HG02763 (cell line): ENCODE measurements at regions not wholly inside any gene's neighbourhood (a gene's known extent, or its start where the extent isn't known, plus 50 kb on each side); places are given as distances from the start of the nearest gene placed in this dataset.

Source experiments
- ATAC-seq: cut with Tn5 transposase; IDR thresholded peaks from one replicate; pipeline ENCODE4 v1.9.1; 2021; ENCODE audit warnings: mild to moderate bottlenecking, moderate library complexity; ENCODE audit not compliant: unreplicated experiment

DNA sequence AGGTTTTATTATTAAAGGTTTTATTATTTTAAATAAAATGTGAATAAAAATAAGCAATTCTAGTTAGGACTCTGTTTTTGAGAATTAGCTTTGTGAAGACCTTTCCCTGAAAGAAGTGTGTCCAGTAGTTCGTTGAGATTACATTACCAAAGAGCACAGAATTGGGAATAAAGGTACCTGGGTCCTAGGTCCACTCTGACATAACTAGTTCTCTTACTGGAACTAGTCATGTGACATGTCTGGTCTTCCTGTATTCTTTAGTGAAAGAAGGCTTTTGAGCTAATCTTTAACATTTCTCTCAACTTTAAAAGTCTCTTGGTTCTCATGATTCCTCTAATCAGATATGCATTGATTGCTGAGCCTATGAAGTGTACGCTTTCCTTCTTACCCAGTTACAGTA is 292.0 kb upstream of the SMIM31 start:
- ATAC-seq: no peak

DNA sequence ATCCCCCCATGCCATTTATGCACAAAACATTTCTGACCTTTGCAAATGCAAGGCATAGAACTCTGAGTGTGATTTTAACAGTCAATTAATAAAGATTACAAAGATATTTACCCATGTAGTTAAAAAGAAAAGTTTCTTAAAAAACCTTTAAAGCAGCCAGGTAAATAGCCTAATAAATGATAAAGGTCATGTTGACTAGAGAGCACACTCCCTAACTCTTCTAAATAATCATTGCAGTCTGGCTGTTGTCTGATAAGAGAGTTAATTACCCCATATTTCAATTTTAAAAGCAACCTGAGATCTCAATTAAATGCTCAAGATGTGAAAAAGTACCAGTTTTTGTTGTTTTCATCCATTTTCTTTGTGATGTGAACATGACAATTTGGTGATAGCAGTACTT is 291.5 kb upstream of the SMIM31 start:
- no peak for ATAC-seq

DNA sequence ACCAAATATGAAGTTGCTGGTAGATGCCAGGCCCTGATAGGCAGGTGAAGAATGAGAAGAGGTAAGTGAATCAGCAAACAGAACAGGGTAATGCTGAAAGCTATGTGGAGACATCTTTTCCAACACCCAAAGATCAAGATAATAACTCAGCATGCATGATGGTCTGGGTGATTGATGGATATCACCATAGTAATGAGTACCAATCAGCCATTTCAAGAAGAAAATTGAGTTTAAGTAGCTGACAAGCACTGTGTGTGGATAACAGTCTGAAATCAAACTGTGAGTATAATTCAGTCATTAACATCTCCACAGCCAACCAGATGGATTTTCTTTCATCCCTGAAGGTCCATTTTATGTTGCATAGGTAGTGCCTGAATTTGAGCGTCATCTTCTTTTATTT is 289.6 kb upstream of the SMIM31 start:
- ATAC-seq: no peak

DNA sequence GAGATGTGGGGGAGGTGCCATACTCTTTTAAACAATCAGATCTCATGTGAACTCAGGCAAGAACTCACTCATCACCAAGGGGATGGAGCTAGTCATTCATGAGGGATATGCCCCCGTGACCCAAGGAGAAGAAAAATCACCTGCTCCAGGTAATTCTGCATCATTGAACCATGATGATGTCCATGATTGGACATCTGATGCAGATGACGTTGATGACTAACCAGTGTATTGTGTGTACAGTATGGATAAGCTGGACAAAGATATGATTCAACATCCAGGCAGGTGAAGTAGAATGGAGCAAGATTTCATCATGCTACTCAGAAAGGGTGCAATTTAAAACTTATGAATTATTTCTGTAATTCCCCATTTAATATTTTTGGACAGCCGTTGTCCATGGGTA is 286.4 kb upstream of the SMIM31 start:
- ATAC-seq: no peak

DNA sequence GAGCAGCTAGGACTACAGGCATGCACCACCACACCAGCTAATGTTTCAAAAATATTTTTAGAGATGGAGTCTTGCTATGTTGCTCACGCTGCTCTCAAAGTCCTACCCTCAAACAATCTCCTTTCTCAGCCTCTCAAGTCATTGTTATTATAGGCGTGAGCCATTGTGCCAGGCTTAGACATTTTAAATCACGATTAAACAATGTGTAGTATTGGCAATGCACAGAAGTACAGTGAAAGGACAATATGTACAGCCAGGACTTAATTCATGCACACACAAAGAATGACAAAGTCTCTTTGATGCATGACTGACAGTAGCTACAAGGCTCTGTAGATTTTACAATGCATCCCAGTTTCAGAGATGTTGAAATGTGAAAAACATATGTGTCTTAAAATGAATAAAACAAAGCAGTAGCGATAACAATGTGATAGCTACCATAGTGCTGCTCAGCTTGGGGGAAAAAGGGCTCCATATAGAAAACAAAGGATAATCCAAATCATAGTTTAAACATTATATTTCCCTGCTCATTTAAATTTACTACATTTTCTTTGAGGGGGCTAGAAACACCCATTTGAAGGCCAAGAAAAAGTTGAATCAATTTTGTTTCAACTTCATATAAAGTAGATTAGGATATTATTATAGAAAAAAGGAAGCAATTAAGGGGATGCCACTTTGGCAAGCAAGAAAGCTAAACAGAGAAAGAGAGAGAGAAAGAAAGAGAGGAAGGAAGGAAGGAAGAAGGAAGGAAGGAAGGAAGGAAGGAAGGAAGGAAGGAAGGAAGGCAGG is 272.4 kb upstream of the SMIM31 start:
- ATAC-seq: no peak

DNA sequence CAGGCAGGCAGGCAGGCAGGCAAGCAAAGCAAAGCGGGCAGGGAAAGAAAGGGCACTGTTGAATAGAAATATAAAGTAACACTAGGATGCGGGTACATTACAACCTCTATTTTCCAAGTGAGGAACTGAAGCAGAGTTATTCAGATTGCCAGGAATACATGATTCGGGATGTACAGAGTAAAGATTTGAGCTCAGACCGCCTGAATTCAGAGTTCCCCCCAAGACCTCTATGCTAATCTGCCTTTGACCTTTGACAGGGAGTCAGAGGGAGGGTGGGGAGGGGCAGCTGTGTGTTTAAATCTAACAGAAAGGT is 271.9 kb upstream of the SMIM31 start:
- no peak for ATAC-seq

DNA sequence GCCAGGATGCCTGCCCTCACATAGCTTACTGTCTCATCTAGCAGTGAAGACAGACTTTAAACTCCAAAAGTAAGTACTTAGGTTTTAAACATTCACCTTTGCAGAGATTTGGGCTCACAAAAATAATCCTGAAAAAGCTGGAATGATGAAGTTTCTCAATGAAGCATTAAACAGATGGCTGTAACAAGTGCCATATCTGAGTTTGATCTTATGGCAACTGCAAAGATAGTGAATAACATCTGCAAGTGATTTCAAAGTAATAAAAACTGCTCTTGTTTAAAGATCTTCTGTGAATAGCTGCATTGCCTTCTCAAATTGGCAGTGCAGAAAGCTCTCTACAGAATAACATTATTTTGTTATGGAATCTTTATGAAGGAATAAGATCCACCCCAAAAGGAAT is 271.2 kb upstream of the SMIM31 start:
- ATAC-seq: no peak

DNA sequence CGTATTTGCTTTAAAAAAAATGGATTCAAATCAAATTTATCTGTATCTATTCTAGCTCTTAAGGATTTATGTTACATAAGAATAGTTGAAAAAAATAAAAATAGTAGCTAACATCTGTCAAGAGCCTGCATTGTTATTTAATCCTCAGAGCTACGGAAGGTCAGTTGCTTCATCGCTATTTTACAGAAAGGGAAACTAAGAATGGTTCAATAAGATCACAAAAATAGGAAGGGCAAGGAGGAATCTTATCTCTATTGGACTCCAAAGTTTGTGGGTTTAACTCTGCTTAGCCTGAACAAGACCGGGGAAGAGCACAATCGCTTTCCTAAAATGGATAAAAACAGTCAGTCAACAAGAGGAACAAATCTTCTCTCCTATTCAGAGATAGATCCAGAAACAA is 270.2 kb upstream of the SMIM31 start:
- no peak for ATAC-seq

DNA sequence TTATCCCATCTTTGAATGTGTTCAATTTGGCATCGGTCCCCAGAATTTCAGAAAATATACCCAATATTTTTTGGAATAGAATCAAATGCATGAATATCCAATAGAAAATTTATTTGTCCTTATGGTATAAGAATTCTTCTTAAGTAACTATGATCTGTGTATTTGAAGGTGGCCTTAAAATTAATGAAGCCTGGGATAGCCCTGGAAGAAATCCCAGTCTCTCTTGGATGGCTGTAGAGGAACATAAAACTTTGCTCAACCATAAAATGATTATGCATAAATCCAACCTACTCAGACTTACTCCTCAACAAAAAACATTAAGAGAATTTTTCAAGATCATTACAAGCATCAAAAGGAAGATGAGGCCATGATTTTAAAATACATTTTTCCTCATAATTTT is 269.4 kb upstream of the SMIM31 start:
- ATAC-seq: no peak

DNA sequence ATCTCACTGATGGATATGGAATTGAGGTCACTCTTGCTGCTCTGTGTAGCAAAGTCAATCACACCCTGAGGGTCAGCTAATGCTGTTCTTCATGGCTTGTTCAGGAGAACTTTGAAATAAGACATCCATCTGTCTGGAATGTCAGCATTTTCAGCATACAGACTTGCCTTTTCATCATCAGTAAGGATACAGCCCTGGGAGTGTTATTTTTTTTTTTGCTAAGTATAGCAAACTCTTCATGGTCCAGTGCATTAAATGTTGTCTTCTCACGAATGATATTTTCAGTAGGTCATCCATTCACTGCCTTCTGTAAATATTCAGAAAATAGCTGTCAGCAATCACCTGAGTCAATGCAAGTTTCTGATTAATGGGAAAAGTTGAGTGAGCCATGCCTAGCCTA is 268.8 kb upstream of the SMIM31 start:
- ATAC-seq: no peak

DNA sequence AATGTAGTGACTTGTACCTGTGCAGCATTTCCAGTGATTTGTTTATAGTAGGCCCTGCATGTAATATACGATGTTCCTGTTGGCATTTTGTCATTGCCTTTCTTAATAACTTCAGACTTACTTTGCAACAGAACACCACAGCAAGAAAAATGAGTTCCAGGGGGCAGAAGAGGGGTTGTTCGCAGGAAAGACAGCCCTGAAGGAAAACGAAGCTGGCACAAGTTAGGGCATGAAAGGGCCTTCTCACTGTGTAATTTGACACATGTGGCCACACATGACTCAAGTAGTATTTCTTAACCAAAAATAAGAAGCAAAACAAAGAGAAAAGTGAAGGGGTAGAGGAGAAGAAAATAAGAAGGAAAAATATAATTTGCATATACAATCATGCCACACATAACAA is 265.8 kb upstream of the SMIM31 start:
- no peak for ATAC-seq

DNA sequence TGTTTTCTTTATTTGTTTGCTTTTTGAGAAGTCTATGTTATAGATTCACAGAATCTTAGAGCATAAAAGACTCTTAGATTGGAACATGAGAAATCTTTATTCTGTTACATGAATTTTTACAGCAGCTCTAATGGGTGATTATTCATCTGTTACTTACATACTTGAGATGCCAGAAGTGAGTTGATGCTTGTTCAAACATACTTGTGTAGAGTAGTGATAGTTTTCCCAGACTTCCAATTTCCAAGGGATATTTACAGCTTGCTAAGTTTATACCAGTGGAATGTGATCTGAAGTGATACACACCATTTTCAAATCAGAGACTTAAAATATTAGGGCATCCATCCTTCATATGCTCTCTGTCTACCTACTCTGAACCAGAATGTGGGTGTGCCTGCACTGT is 252.9 kb upstream of the SMIM31 start:
- no peak for ATAC-seq

DNA sequence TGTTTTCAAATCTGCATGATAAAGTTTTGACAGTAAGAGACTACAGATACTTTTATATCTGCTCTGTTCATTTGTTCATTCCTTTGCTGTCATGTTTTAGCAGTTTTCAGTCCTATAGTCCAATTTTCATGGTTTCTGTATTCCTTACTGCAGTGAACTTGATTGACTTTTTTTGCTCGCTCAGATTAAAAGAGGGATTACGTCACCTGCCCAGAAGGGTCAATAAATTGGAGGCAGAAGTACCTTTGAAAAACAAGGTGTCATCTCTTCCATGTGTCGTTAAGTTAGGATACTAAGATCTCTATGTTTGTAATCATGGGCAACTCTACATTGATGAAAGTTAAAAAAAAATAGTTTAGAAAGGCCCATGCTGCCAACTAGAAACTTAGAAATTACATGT is 250.1 kb upstream of the SMIM31 start:
- ATAC-seq: no peak

DNA sequence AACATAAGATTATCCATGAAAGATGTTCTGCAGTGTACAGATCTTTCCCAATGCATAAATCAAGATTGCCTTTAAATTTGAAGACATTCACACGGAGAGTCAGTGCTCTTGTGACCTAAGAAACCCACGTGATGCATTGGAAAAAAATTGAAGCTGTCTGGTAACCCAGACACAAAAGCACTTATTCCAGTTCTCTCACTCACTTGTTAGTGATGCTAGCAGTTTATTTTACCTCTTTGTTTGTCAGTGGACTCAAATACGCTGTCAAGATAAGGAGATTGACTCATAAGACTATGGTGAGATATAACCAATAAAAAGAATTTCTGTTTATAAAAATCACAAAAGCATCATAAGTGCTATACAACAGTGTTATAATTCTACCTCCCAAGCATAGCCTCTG is 245.8 kb upstream of the SMIM31 start:
- ATAC-seq: no peak

DNA sequence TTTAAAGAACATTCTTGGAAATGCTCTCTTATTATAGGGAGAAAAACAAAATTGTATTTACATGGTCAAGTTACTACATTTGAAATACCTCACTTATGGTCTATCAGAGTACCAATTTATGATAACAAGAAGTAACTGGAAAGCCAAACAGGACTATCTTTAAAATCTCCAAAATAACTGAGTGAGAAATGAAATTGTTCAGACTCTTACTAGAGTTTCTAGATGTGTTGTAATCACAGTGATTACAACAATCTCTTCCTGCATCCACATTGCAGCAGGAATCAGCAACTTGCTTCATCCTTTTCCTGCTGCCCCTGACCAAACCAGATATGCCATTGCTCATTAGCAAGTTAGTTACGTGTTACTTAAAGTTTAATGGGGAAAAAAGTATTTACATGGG is 245.2 kb upstream of the SMIM31 start:
- ATAC-seq: no peak

DNA sequence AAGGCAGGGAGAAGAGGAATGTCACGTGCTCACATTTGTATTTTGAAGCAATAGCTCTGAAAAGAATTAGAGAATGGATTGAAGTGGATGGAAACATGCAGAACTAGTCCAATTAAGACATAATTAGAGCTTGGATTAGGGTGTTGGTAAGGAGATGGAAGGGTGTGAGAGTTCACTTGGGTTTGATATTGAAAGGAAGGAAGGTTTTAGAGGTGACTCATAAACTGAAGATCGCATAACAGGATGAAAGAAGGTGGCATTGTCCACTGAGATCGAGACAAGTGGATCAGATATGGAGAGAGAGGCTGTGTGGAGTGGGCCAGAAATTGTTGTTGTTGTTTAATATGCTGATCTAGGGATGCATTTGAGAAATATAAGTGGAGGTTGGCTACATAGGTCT is 244.0 kb upstream of the SMIM31 start:
- no peak for ATAC-seq

DNA sequence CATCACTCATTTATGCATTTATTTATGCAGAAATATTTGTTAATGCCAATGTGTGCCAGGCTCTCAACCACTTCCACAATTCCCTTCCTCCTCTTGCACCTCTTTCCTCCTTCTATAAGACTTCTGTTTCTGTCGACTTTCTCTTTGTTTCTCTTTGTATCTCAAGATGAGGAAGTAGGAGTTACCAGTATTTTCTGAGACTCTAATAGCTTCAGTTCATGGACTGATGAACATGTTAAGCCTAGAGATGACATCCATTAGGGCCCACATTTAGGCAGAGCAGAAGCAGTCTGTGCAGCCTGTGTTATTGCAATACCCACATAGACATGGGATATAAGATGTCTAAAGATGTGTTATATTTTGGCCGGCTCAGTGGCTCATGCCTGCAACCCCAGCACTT is 241.8 kb upstream of the SMIM31 start:
- ATAC-seq: no peak

DNA sequence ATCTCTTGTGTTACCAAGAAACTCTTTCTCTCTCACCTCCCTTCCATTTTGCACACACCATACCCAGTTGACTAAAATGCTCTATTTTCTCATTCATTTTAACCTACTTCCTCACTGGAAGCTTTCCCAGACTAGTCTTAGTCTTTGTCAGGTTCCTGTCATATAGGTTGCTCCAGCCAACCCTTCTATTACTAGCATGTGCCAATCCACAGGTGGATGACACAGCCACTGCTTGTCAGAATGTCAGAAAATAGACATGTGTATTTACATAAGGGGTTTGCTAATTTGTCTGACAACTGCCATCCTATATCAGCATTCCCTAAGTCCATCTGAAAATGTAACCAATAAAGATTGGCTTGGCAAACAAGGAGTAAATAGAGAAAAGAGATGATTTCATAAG is 239.2 kb upstream of the SMIM31 start:
- ATAC-seq: no peak

DNA sequence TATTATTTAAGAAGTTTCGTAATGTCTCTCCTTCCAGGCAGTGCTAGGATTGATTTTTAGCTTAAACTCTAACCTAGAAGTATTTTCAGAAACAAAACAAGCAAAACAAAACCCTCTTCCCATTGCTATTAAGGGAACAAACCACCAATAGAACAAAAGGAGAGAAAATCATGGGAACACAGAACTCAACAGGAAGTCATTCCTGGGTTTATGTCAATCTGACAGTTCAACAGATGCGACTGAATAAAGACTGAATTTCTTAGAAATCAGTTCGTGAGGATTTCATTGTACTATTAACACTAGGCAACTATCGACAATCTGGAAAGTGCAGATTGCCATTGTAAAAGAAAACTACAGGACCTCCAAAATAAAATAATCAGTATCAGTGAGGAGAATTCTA is 229.1 kb upstream of the SMIM31 start:
- ATAC-seq: no peak

DNA sequence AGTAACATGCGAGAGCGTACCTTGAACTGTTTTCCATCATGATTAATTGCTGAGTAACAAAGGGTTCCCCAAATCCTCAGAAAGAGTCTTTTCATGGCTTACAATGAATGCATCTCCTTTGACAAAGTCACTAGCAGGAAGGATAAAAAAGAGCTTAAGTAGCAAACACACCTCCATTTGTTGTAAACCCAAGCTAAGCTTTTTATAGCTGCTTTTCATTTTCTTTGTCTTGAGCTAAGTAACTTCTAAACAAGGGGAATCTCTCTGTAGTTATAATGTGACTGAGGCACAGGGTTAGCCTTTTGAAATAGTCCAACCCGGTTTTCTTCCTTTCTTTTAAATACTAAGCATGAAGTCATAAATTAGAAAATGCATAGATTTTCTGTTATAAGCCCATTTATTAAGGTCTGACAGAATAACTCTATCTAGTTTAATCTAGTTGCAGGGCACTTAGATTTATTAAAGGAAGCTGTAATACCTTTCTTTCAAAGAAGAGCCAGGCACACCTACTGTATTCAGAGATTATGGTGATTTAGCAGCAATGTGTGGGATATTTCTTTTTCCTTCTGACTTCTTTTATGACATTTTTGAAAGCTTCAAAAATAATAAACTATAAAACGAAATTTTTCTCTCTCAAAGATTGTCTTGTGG is 226.9 kb upstream of the SMIM31 start:
- ATAC-seq: no peak

DNA sequence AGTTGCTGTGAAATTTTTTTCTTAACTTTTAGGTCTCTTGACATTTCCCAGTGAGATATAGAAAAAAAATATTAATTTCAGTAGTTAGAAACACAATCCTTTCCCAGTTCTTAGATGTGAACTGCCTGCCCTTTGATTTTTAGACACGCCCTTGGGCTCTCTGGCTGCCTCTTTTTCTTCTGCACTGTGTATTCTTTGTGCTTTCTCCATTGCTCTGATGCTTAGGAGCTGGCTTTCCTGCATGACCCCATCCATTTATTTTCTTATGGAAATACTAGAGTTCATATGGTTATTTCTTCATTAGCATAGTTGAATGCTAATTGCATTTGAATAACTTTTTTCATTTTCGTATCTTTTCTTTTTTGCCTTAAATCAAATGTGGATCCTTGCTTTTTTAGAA is 224.9 kb upstream of the SMIM31 start:
- ATAC-seq: no peak

DNA sequence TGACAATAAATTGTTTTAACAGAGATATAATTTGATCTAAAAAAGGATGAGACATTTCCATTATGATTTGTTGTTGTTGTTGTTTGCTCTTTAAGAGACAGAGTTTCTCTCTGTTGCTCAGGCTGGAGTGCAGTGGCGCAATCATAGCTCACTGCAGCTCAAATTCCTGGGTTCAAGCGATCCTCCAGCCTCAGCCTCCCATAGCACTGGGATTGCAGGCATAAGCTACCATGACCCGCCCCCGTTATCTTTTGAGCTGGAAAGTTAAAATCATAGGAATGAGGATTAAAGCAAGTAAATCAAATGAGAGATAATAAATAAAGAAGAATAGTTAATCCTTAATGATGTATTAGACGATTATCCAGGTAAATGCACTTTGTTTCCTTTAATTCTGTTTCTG is 224.4 kb upstream of the SMIM31 start:
- ATAC-seq: no peak

DNA sequence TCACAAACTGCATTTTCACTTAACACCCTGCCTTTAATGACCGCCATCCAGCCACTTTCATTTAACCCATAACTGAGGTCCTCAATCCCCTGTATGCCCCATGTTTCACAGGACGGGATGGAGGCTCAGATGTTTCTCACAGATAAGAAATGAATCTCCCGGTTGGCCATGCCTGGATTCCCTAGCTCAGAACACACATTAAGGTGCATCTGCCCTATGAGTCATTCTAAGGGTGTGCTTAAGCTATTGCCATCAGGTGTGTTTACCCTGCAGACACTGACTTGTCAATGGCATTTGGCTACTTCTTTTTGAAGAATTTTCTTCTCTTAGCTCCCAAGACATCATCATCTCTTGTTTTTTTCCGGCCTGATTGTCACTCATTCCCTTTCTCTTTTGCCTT is 222.6 kb upstream of the SMIM31 start:
- no peak for ATAC-seq
